ENCODE measurements at regions not wholly inside any gene's neighbourhood (a gene's known extent, or its start where the extent isn't known, plus 50 kb on each side); places are given as distances from the start of the nearest gene placed in this dataset.
"Not testable (repeated sequence)": the region's sequence is repeated elsewhere in the genome, so short reads cannot be mapped to it uniquely, and the experiment has no call there.

- Histone ChIP-seq H3K27ac (no peak overlapping the region), H3K9me3 (no peaks in the 10 kb centered on the region), H3K36me3 (no peaks in the 10 kb centered on the region), H3K4me1 (no peaks in the 10 kb centered on the region), H3K27me3 (no peaks in the 10 kb centered on the region), H3K4me3 (no peak overlapping the region)
- TF ChIP-seq CTCF (IDR thresholded peaks at IDR 0.05) = no peak
- DNase-seq (ENCODE audit: low spot score) = no peak
Measured at GRCh38 chr15:62249501-62249900, 84.4 kb upstream of the C2CD4B start.

GRCh38 chr15:62250186-62250585 lies 85.1 kb upstream of the C2CD4B start:
- H3K4me1 ChIP-seq = no peaks in the 10 kb centered on the region
- no peaks in the 10 kb centered on the region for H3K9me3 ChIP-seq
- H3K27ac ChIP-seq = no peak overlapping the region
- no peak for TF ChIP-seq CTCF (IDR thresholded peaks at IDR 0.05)
- H3K27me3 ChIP-seq = no peaks in the 10 kb centered on the region
- no peak overlapping the region for H3K4me3 ChIP-seq
- no peaks in the 10 kb centered on the region for H3K36me3 ChIP-seq
- peak; percentile 42 for DNase-seq (ENCODE audit: low spot score)

GRCh38 chr15:62250978-62251377 lies 85.9 kb upstream of the C2CD4B start:
- no peak overlapping the region for H3K4me3 ChIP-seq
- H3K36me3 ChIP-seq = no peaks in the 10 kb centered on the region
- TF ChIP-seq CTCF (IDR thresholded peaks at IDR 0.05) = no peak
- no peaks in the 10 kb centered on the region for H3K9me3 ChIP-seq
- DNase-seq (ENCODE audit: low spot score) = peak; percentile 30
- no peaks in the 10 kb centered on the region for H3K27me3 ChIP-seq
- no peaks in the 10 kb centered on the region for H3K4me1 ChIP-seq
- no peak overlapping the region for H3K27ac ChIP-seq

GRCh38 chr15:62253294-62253693 lies 88.2 kb upstream of the C2CD4B start:
- no peaks in the 10 kb centered on the region for H3K9me3 ChIP-seq
- no peak for TF ChIP-seq CTCF (IDR thresholded peaks at IDR 0.05)
- peak; percentile 36 for DNase-seq (ENCODE audit: low spot score)
- no peak overlapping the region for H3K27ac ChIP-seq
- H3K4me1 ChIP-seq = no peaks in the 10 kb centered on the region
- H3K36me3 ChIP-seq = no peaks in the 10 kb centered on the region
- no peak overlapping the region for H3K4me3 ChIP-seq
- H3K27me3 ChIP-seq = no peaks in the 10 kb centered on the region

- DNase-seq (ENCODE audit: low spot score) = peak; percentile 66
- H3K4me1 ChIP-seq = no peaks in the 10 kb centered on the region
- no peaks in the 10 kb centered on the region for H3K36me3 ChIP-seq
- no peaks in the 10 kb centered on the region for H3K9me3 ChIP-seq
- H3K27me3 ChIP-seq = no peaks in the 10 kb centered on the region
- no peak overlapping the region for H3K4me3 ChIP-seq
- TF ChIP-seq CTCF (IDR thresholded peaks at IDR 0.05) = peak; percentile 63 to 76
- H3K27ac ChIP-seq = no peak overlapping the region
Measured at GRCh38 chr15:62254137-62254934, 89.3 kb upstream of the C2CD4B start.

DNA sequence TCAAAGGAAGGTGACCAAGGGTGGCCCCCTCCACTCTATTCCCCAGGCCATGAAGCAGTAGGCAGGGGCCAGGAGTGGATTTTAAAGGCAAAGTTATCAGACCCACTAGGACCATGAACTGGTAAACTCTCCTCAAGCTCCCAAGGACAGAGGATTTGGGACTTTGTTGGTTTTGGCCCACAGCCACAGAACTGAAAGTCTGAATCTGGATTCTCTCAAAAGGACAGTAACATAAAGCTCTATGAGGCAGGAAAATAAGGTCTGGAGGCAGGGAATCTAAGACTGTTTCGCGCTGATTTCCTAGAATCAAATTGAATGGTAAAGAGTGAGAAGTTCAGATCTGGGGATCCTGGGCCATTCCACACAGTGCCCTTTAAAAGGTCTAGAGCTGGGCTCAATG lies 91.3 kb upstream of the C2CD4B start:
- not testable (repeated sequence) for H3K4me1 ChIP-seq; DNase-seq (ENCODE audit: low spot score); H3K9me3 ChIP-seq; H3K27me3 ChIP-seq; H3K36me3 ChIP-seq; H3K4me3 ChIP-seq; H3K27ac ChIP-seq

Data from right atrium auricular region (tissue), 2 donors.